ENCODE measurements at regions not wholly inside any gene's neighbourhood (a gene's known extent, or its start where the extent isn't known, plus 50 kb on each side); places are given as distances from the start of the nearest gene placed in this dataset.

- TF ChIP-seq CTCF (conservative IDR thresholded peaks at IDR 0.05; ENCODE audit: low read depth, low read length) = no peak
- TF ChIP-seq POLR2A (IDR thresholded peaks at IDR 0.05; ENCODE audit: low read depth, low read length) = no peak
These were observed 94.8 kb downstream of the CD200R1L start for GRCh38 chr3:112751564-112752512.

Data from IMR-90 (cell line).